ENCODE measurements at regions not wholly inside any gene's neighbourhood (a gene's known extent, or its start where the extent isn't known, plus 50 kb on each side); places are given as distances from the start of the nearest gene placed in this dataset.

GRCh38 chr2:217085543-217085942, 225.7 kb upstream of the TNP1 start:
- no peak for DNase-seq (ENCODE audit: low read depth)

- DNase-seq (ENCODE audit: low read depth): no peak
These were observed 221.9 kb upstream of the TNP1 start for GRCh38 chr2:217081799-217082198.

- DNase-seq (ENCODE audit: low read depth): no peak
These were observed 219.3 kb upstream of the TNP1 start for GRCh38 chr2:217079165-217079564.

- DNase-seq (ENCODE audit: low read depth): no peak
These were observed 218.1 kb upstream of the TNP1 start for GRCh38 chr2:217077831-217078407.

GRCh38 chr2:217076657-217077232, 216.9 kb upstream of the TNP1 start:
- DNase-seq (ENCODE audit: low read depth): no peak

- DNase-seq (ENCODE audit: low read depth): no peak
These were observed 216.2 kb upstream of the TNP1 start for GRCh38 chr2:217076058-217076435.

GRCh38 chr2:217075268-217076057, 215.6 kb upstream of the TNP1 start:
- DNase-seq (ENCODE audit: low read depth): no peak

- no peak for DNase-seq (ENCODE audit: low read depth)
These were observed 214.9 kb upstream of the TNP1 start for GRCh38 chr2:217074576-217075255.

GRCh38 chr2:217071416-217071815, 211.6 kb upstream of the TNP1 start:
- no peak for DNase-seq (ENCODE audit: low read depth)

GRCh38 chr2:217070611-217071010, 210.7 kb upstream of the TNP1 start:
- DNase-seq (ENCODE audit: low read depth): no peak

- no peak for DNase-seq (ENCODE audit: low read depth)
These were observed 210.2 kb upstream of the TNP1 start for GRCh38 chr2:217070043-217070430.

- DNase-seq (ENCODE audit: low read depth): no peak
These were observed 209.6 kb upstream of the TNP1 start for GRCh38 chr2:217069263-217070042.

- no peak for DNase-seq (ENCODE audit: low read depth)
These were observed 208.9 kb upstream of the TNP1 start for GRCh38 chr2:217068677-217069250.

- no peak for DNase-seq (ENCODE audit: low read depth)
These were observed 207.9 kb upstream of the TNP1 start for GRCh38 chr2:217067787-217068186.

- DNase-seq (ENCODE audit: low read depth): no peak
These were observed 206.8 kb upstream of the TNP1 start for GRCh38 chr2:217066510-217067270.

GRCh38 chr2:217065695-217066405, 206.0 kb upstream of the TNP1 start:
- DNase-seq (ENCODE audit: low read depth): no peak

- DNase-seq (ENCODE audit: low read depth): no peak
These were observed 205.1 kb upstream of the TNP1 start for GRCh38 chr2:217065012-217065290.

GRCh38 chr2:217064234-217065011, 204.6 kb upstream of the TNP1 start:
- no peak for DNase-seq (ENCODE audit: low read depth)

- DNase-seq (ENCODE audit: low read depth): no peak
These were observed 203.4 kb upstream of the TNP1 start for GRCh38 chr2:217063238-217063755.

- DNase-seq (ENCODE audit: low read depth): no peak
These were observed 202.9 kb upstream of the TNP1 start for GRCh38 chr2:217062768-217063167.

Data from stimulated activated CD4-positive, alpha-beta T cell treated with anti-CD3 and anti-CD28 coated beads, Interleukin-2, amount 100 ng/mL, for 4 hours (primary cell).